Activated CD4-positive, CD25-positive, alpha-beta regulatory T cell treated with anti-CD3 and anti-CD28 coated beads, Interleukin-2, amount 50 U/mL, for 24 hours (primary cell): ENCODE measurements at regions not wholly inside any gene's neighbourhood (a gene's known extent, or its start where the extent isn't known, plus 50 kb on each side); places are given as distances from the start of the nearest gene placed in this dataset.

Experiments
- ATAC-seq, 2 donors: fragments of 150-1000 bp; cut with Tn5 transposase; one replicate each; pipeline ENCODE4 v1.10.0; 2021; ENCODE audit warnings: mild to moderate bottlenecking in 1 of 2, moderate library complexity in 1 of 2

- ATAC-seq, result no peak
Measured at GRCh38 chr6:102701019-102701418, 1307.5 kb downstream of the GRIK2 start.

DNA sequence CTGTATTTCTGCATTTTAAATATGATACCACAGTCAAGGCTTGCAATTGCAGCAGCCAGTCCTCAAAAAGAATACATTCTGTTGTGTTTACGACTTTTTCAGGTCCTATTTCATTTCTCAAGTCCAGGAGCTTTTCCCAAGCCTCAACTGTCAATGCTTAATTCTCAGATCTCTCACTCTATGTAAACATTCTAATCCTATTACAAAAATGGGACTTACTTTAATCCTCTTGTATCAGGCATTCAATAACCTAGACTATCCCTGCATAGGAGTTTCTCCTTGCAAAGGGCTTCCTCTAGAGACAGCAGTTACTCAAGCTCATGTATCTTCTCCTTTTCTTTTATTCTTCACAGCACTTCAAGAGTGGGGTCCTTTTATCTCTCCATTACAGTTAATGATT lies 1293.0 kb downstream of the GRIK2 start:
- ATAC-seq, result no peak

DNA sequence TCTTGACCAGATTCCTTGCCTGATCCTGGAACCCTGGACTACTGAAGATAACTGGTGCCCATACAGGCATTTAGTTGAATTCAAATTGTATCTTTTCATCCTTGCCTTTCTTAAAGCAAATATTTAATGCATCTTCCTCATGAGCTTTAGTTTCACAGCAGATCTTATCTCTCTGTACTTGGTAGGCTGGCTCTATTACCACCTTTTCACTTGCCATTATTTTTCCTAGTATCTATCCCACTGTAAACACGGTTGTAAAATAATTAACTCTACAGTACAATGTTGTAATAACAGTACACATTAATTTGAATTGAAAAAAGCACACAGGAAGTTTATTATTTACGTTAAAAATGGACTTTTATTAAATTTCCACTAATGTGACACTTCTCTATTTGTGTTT lies 1286.9 kb downstream of the GRIK2 start:
- ATAC-seq, result no peak

- ATAC-seq, result no peak
Measured at GRCh38 chr6:102679865-102680264, 1286.4 kb downstream of the GRIK2 start.

GRCh38 chr6:102677225-102677624 lies 1283.7 kb downstream of the GRIK2 start:
- no peak for ATAC-seq

DNA sequence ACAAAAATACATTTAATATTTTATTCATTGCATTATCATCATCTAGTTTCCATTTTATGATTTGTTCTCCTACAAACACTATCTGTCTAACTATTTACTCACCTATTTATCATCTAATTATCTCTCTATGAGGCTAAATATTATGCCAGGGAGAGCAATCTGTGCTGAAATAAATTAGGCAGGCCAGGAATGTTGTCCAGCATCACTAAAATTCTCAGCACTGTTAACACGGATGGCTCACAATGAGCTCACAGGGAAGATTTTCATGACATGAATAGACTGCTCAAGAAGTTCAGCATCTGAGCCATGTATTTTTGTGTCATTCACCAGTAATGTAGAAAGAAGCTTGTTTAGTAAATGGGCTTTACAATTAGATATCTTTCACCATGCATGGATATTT lies 1277.2 kb downstream of the GRIK2 start:
- ATAC-seq, result no peak

DNA sequence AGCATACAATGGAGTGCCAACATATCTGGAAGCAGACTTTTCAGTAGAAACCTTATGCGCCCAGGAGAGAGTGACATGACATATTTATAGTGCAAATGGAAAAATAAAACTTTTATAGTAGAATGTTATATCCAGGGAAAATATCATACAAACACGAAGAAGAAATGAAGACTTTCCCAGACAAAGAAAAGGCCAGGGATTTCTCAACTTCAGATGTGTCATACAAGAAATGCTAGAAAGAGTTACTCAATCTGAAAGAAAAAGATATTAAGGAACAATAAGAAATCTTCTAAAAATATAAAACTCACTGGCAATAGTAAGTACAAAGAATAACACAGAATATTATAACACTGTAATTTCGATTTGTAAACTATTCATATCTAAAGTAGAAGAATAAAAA lies 1269.3 kb downstream of the GRIK2 start:
- ATAC-seq, result no peak

DNA sequence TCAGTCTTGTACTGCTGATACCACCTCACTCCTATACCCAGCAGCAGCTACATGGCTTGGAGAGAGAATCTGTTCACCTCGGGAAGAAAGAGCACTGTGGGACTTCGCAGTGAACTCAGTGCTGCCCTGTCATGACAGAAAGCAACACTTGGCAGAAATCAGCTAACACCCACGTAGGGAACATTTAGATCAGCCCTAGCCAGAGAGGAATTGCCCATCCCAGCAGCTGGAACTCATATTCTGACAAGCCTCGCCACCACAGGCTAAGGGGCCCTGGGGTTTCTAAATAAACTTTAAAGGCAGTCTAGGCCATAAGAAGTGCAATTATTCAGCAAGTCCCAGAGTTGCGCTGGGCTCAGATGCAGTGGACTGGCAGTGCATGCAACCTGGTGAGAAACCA lies 1266.8 kb downstream of the GRIK2 start:
- ATAC-seq, result no peak

- ATAC-seq, result no peak
Measured at GRCh38 chr6:102655823-102656222, 1262.3 kb downstream of the GRIK2 start.

- no peak for ATAC-seq
Measured at GRCh38 chr6:102641426-102641825, 1247.9 kb downstream of the GRIK2 start.

- no peak for ATAC-seq
Measured at GRCh38 chr6:102631921-102632320, 1238.4 kb downstream of the GRIK2 start.

DNA sequence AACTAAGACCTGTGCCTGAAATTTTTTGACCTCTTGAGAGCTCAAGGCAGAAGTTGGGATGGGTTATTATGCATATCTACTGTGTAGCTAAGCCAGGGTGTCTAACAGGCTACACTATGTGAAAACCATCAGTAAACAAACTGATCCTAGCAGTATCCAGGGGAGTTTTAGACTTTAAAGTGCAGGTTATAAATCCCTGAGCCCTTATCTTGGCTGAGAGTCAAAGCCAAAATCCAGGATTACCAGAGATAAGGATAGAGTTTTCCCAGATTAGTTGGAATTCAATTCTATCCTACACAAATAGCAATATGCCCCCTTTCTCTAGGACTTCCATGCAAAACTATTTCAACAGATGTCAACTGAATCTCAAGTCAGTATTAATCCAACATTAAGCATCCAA lies 1229.7 kb downstream of the GRIK2 start:
- ATAC-seq, result no peak

DNA sequence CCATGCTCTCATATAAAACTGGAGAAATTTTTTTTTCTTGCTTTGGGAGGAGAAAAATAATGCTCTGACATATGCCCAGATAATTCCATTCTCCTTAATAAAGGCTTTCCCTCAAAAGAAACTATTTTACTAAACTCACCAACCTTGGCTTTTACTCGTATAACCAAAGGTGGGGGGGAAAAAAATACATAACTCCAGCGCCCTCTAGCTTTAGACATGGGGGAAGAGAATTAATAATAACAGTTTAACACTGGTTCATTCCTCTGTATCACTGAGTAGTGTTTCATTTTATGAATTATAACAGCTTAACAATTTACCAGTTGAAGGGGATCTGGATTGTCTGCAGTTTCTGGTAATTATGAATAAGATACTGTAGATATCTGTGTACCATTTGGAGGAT lies 1226.1 kb downstream of the GRIK2 start:
- ATAC-seq, result no peak

DNA sequence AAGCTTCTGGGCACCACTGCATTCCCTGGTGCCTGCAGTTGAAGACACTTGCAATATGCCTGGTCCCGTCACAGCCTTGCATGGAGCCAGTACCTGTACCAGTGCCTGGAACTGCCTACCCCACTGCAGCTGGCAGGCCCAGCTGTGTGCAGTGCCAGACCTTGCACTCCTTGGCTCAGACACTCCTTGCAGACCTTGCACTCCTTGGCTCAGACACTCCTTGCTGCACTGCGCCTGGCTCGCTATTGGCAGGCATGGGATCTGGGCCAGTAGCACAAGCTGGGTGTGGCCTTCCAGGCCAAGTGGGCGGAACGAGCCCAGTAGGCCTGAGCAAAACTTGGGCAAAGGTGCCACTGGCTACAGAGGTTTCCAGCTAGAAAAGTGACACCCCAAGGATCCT lies 1189.1 kb downstream of the GRIK2 start:
- no peak for ATAC-seq

DNA sequence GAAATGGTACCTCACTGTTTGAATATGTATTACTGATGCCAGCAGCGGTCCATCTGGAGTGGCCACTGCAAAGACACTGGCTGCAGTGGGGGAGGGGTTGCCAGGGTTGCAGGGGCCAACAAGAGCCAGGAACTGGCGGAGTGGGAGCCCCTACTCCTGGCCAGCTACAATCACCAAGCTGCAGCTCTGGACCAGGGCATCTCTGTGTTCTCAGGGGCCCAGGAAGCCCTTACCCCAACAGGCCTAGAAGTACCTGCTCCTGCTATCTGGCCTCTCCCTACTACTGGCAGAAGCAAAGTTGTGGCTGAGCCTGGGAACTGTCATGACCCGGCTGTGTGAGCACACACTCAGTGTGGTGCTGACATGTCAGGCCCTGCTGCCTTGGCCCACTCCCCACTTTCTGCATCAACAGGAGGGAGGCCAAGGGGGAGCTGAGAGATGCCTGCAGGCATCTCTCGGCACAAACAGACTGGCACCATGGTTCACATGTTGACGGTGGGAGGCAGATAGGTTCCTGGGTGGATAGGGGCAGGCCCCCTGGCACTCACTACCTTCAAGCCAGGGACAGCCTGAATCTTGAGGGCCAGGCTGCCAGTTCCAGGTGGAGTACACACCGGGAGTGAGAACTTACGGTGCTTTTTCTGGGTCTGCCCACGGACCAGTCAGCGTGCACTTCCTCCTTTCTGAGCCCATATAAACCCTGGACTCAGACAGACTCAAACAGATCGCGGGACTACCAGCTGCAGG lies 1188.0 kb downstream of the GRIK2 start:
- ATAC-seq, result no peak

DNA sequence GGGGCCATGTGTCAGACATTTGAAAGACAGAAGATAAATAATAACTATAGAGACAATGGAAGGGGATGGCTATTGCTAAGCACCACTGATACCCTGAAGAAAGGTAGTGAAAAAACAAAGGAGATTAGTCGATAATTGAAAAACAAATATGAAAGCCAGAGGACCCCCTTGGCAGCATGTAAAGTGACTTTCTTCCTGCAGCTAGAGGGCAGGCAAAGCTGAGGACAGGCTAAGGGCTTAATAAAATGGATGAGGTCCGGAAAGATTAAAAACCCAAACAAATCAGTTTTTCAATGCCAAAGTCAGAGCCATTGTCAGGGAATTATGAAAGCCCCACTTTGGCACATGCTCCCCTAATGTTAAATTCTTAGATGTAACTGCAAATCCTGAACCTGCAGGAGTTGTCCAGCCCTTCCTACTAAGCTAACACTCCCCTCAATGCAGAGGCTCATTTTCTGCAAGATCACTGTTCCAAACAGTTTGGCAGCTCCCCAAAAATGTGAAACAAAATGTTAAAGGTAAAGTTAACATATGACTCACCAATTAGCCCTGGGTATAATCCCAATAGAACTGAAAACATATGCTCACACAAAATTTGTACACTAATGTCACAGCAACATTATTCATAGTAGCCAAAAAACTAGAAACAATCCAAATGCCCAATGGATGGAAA lies 1177.9 kb downstream of the GRIK2 start:
- ATAC-seq, result no peak

DNA sequence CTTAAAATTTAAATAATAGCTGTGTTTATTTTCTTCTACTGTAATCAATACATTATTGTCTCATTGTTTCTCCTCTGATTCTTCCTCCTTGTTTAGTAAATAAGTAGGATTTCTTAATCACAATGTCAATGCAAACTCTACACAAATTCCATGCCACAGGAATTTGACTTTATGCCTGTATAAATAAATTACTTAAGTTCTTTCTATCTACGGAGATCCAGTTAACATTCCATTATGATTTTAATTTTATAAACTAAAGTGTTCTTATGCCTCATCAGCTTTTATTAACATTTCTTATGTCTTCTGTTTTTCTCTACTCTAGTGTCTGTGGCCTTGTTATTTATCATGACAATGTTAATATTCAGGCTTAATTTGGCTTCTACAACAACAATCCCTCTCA lies 1169.2 kb downstream of the GRIK2 start:
- no peak for ATAC-seq

GRCh38 chr6:102553214-102553613 lies 1159.7 kb downstream of the GRIK2 start:
- ATAC-seq, result no peak

- no peak for ATAC-seq
Measured at GRCh38 chr6:102549221-102549874, 1155.8 kb downstream of the GRIK2 start.

- ATAC-seq, result no peak
Measured at GRCh38 chr6:102525336-102525735, 1131.8 kb downstream of the GRIK2 start.

- no peak for ATAC-seq
Measured at GRCh38 chr6:102520966-102521365, 1127.5 kb downstream of the GRIK2 start.

DNA sequence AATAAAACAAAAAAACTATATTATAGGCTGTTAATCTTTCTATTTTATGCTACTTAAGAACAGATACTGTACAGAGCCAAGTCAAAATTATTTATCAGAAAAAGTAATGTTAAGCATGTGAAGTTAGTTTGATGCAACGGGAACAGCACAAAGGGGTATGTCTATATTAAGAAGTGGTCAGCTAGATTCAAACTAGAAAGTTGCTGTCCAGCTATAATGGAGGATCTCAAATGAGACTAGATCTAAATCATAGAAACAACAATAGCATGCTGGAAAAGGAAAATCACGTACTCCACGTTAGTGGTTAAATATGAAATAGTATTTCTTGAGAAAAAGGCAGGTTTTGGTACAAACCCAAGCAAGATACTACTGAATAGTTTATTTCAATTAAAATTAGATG lies 1124.0 kb downstream of the GRIK2 start:
- no peak for ATAC-seq

DNA sequence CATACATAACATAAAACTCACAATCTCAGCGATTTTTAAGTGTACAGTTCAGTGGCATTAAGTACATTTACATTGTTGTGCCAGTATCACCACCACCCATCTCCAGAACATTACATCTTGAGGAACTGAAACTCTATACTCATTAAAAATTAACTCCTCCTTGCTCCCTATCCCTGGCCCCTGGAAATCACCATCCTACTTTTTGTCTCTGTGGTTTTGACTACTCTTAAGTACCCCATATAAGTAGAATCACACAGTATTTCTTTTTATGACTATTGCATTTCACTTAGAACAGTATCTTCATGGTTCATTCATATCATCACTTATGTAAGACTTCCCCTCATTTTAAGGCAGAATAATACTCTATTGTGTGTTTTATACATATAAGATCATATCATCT lies 1108.1 kb downstream of the GRIK2 start:
- no peak for ATAC-seq

GRCh38 chr6:102494808-102495207 lies 1101.3 kb downstream of the GRIK2 start:
- no peak for ATAC-seq
